HG03103 (cell line): ENCODE measurements at regions not wholly inside any gene's neighbourhood (a gene's known extent, or its start where the extent isn't known, plus 50 kb on each side); places are given as distances from the start of the nearest gene placed in this dataset.

Source experiments
- ATAC-seq: cut with Tn5 transposase; IDR thresholded peaks from one replicate; pipeline ENCODE4 v1.9.1; 2021; ENCODE audit warnings: low read depth; ENCODE audit not compliant: unreplicated experiment

DNA sequence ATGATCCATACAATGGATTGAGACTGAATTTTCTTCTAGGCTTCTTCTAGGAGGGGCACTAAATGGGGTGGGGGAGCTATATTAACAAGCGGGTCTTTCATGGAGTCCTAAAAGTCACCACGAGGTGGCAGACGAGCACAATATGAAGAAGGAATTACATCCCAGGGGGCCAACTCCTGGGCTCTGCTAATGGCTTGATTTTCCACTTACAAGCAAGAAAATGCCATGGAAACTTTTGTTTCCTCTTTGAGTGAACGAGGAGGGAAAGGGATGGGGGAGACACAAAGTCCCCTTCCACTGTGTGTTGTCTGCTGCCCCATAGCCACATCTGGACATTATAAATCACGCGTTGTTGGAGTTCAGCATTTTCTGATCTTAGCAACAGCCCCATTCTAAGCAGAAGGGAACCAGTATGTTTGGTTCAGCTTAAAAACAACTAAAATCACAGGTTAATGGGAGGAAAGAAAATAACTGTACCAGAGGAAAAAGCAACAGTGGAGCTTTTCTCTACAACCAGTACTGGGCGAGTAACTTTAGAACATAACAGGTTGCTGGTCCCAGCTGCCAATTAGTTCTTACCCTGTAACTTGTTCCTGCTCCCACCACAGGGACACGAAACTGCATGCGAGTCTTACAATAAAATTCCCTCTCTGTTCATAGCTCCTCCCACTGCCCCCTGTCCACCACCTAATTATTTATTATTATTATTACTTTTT lies 285.0 kb upstream of the PARD3B start:
- peak; percentile 68 for ATAC-seq

DNA sequence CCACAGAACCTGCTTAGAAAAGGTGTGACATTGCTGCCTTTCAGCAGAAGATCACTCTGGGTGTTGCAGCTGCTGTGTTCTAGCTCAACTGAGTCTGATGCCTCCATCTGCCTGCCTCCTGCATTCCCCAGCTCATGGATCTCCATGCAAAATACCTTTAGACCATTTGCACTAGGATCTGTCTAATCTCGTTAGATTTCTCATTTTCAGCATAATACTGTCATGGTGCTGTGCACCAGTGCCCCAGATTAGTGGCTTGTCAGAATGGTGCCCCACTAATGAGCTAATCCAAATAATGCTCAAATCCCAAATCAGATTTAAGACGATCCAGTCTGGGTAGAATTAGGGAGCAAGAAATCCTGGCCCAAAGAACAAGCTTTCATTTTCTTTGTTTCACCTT lies 284.4 kb upstream of the PARD3B start:
- no peak for ATAC-seq

DNA sequence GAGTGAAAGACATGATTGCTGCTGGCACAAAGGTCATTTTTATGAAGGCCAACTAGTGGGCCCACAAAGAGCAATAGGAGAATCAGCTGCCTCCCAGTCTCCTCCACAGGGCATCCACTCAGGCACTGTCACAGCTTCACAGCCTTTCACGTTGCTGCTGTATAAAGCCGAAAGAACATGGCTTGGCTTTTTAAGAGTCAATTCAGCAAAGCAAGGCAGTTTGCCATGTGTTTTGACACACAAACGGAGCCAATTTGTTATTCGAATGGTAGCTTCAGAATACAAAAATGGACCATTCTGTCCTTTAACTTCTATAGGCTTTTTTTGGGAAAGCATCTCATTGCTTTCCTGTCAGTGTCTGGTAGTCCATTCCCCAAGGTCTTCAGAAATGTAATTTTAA lies 283.4 kb upstream of the PARD3B start:
- ATAC-seq = no peak

DNA sequence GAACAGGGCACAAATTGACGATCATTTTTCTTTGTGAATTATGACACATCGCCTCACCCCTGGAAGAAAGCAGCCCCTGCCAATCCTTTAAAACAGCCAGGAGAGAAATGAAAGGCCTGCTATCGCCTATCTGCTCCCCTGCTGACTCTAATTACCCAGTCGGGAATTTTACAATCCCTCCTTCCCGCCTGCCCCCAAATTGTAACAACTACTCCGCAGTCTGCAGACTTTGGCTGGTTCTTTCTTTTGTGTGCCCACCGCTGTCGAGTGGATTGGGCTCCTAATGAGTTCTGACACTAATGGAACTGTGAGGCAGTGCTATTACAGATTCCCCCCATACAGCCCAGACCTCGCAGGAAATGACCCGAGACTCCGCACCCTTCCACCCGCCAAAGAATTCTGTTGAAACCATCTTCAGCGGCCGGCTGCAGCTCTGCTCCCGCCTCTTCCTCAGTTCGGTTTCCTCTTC lies 281.2 kb upstream of the PARD3B start:
- ATAC-seq = no peak

DNA sequence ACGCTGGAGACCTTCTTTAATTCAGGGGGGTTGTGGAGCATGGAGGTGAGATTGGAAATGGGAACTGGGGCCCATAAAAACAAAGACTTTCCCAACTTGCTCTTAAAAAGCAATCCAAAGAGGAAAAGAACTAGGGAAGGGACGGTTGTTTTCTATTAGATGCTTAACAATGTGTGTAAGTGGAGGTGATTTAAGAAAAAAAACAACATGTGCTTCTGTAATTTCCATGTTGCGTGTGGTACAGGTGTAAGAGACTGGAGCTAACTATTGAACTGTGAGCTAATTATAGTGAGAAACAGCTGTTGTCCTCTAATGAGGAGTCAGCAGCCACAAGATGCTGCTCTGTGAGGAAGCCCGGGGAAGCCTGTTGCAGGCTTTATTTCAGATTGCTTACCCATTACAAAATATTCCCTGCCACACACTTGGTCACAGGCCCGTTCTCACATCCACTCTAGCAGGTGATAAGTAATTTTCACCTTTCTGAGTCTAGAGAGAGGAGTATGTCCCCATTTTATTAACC lies 280.6 kb upstream of the PARD3B start:
- no peak for ATAC-seq

DNA sequence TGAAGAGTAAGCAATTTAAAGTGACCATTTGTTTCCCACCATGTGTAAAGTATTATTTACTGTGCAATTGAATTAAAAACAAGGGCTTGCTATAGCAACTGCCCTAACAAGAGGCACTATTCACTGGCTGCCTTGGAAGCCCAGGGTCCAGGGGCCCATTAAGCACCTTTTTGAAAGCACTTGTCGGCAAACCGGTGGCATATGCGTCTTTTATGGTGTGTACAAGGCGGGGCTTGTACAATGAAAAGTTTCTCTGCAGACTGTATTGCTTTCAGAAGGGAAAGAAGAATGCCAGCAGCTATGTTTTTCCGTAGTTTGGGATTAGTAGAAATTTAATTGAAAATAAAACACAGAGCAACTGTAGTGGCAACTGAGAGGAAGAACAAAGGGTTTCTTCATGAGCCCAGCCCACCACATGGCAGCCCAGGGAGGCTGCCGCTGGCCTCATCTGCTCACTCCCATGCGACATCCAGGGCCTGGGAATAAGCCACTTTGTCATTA lies 279.5 kb upstream of the PARD3B start:
- ATAC-seq = no peak

DNA sequence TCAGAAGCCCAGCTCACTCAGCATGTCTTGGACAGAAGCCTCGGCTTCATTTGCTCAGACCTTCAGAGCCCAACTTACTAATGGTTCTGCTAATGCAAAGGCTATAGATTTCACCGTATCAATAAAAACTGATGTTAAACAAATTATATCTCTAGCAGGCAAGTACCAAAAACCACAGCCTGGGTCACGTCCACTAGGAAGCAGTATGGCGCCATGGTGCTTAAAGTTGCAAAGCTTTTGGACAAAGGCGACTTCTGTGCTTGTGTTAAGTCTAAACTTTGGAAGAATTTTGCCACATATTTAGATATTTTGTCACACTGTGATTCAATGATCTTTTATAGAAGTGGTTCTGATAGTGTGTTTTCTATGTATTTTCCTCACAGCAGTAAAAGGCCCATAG lies 276.8 kb upstream of the PARD3B start:
- ATAC-seq = no peak

DNA sequence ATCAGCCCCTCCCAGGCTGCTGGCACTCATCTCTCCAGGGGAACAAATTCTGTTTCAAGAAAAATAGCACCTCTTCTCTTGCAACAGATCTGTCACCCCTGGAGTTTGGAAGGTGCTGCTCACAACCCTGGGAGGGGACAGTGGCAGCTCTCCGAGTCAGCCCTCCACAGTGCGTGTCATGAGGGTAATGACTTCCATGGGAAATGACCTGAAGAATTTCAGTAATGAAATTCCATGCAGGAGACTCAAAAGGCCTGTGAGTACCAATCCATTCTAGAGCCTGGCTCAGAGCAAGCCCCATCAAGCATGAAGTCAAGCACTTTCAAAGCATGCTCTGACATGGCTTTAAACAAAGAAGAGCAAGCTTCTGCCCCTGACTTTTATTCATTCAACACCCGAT lies 276.3 kb upstream of the PARD3B start:
- no peak for ATAC-seq

DNA sequence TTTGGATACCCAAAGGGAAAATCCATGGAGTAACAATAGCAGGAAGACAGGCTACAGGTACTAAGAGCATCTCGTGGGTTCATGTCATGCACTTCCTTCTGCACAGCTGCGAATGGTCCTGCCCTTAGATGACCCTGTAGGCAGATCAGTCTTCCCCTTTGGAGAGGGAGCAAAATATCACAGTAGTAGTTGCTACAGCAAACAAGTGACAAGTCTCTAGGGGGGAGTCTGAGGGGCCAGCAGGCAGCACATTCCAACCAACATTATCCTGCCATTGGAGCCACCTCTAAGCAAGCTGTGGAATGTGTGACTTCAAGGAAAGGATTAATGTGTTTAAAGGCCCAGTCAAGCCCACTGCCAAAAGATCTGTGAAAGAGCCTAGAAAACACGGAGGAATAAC lies 273.2 kb upstream of the PARD3B start:
- no peak for ATAC-seq

DNA sequence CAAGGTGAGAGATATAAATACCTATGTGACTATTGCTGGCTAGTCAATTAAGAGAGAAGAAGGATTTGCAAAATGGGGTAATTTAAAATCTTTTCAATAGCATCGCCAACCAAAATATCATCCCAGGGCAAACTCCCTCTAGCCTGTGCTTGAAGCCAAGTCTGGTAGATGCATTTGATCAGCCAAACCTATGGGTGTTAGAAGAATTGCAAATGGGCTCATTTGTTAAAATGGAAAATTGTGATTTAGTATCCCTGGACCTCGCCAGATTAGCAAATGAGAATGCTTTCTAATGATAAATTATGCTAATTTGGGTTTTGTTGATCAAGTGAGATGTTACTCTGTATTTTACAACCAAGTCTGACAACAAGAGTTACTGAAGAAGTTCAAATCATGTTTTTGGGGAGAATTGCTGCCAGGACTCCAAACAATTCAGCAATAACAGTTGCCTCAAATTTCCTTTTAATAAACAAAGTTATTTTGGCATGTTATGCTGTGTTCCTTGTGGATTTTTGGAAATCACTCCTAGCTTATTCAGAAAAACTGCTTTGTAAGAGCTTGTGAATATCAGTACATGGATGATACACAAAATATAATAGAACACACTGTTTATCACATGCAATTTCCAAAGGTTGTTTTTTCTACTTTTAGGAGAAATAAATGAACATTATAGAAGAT lies 272.5 kb upstream of the PARD3B start:
- no peak for ATAC-seq

DNA sequence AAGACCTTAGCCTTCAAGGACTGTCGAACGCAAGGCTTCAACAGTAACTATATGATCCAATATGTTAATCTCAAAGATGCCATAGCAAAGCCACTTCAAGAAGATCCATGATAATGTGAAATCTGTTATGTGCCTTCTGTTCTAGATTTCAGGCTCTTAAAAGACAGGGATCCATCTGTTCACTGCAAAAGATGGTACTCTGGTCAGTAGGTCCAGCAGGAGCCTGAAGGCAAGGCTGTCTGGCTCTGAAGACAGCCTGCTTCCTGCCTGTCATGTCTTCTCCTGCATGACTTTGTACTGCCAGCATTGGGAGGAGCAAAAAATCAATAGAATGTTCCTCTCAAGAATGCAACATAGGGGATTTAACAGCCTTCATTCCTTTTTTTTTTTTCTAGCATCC lies 270.8 kb upstream of the PARD3B start:
- no peak for ATAC-seq

DNA sequence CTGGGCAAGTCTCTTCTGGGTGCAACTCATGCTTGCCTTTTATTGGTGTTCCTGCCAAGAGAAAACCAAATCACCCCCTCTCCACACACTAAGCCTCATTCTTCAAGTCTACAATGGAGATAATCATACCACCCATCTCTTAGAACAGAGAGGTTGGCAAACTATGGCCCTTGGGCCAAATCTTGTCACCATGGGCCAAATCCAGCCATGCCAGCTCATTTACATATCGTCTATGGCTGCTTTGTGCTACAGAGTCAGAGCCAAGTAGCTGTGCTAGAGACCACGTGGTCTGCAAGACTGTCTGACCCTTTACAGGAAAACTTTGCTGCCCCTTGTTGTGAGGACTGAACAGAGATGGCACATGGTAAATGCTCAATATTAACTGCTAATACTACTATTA lies 270.3 kb upstream of the PARD3B start:
- ATAC-seq = no peak

DNA sequence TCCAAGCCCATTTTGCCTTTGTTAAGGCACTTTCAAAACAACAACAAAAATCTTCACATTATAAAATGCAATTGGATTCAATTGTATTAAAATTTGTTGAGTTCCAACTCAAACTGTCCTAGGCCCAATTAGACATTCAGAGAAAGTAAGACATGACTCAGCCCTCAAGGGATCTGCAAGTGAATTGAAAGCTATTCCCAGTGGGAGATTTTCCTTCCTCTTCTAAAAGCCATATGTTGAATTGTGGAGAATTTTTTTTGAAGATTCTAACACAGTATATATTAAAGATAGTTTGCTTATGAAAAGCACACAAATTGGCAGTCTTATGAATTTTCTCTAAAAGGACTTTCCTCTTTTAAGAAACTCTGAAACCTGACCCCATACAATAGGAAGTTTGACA lies 268.0 kb upstream of the PARD3B start:
- no peak for ATAC-seq

DNA sequence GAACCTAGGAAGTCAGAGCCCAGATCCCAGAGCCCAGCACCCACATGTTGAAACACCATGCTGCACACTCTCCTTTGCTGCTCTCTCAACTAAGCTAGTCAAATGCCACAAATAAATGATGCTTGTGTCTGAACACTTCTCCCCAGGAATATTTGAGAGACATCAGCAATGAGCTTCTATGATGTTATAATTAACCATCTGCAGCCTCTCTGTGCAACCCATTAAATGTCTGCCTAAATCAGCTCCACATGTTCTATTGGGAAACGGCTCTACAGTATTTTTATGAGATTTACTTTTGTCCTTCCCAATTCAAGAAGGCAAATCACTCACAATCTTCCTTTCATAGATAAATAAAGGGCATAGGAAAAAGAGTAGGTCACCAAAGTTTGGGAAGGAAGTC lies 266.8 kb upstream of the PARD3B start:
- no peak for ATAC-seq

DNA sequence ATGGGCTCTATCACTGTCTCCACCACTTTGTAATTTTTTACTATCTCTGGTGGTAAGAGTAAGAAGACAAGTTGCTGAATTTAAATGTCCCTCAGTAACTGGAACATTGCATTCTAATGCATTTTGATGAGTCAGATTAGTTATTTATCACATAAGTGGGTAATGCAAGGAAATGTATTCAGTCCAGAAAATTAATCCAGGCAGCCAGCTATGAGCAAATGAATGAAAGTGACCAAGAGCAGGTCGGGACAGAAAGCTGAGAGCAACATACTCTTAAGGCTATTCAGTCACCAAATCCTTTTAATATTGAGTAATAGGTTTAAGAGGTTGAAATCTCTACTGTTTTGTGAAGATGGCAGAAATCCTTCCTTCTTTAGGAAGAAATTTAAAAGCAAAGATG lies 265.5 kb upstream of the PARD3B start:
- no peak for ATAC-seq

DNA sequence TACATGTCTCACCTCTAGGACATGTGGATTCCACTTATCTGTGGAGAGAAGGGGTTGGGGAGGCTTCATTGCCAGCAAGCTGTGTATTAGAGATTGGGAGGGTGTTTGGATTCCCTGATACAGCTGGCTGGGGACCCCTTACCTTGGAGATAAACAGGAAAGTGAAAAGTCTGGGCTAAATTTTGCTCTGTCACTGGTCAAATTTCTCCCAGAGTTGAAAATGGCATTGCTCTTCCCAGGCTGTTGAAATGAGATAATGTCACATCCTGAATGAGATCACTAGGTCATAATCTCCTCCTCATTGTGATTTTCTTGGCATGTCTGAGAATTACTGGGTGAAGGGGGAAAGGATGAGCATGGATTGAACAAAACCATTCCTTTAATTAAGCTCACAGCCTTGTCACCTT lies 265.0 kb upstream of the PARD3B start:
- no peak for ATAC-seq

DNA sequence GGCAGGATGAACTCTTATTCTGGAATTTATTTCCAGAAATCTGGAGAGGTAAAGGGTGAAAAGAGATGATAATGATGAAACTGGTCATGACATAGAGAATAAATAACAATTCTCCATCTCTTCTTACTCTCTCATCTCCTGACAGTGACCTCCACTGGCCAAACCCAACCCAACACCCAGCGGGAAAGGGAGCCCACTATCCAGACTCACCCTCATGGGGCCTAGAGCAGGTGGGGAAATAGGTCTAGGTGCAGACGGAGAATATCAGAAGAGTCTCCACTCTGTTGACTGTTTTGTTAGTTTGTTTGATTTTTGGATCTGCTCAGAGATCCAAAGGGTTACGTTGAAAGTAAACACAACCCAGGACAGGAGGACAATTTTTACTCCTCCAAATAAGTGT lies 263.2 kb upstream of the PARD3B start:
- ATAC-seq = no peak

DNA sequence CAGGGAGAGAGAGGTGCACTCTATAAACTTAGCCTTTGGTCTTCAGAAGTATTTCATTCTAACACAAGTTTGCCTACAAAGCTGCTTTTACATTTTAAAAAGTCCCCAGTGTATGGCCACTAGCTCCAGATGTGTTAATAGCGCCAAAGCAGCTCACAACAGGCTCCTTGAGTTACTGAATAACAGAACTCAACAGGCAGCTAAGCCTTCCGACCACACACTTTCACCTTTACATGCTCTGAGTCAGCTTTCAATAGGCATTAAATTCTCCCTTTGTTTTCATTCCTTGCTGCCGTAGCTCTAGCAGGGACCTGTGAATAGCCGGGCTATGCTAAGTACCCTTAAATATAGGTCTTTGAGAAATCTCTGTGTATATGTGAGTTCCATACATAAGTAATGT lies 262.8 kb upstream of the PARD3B start:
- ATAC-seq = no peak

DNA sequence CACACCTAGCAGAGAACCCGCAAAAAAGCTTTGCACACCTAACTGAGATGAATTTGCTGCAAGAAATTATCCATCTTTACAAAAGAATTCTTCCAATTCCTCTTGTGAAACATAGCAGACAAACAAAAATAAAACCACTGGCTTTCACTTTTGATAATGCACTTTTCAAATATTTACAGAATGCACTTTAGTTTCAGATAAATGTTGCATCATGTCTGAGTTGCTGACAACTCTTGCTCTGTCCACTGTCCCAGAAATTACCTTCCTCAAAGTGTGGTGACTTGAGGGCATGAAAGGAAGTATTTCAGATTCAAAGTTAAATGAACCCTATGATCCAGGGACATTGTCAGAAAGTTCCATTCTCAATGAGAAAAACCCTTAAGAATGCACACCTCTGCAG lies 256.2 kb upstream of the PARD3B start:
- ATAC-seq = no peak

DNA sequence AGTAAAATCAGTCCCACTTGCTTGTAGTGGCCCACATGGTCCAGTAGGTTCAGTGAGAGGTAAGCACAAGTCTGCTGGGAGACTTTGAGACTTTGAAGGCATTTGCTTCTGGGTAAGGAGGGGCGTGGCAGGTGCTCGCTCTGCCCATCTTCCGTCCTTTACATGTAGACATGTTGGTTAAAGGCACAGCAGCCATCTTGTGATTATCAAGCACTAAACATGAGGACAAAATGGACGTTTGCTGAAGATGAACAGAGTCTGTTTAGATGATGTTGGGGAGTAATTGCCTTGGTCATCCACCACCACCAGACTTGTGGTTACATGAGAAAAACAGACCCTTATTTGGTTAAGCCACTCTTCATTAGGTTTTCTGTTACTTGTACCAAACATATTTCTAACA lies 252.8 kb upstream of the PARD3B start:
- no peak for ATAC-seq

DNA sequence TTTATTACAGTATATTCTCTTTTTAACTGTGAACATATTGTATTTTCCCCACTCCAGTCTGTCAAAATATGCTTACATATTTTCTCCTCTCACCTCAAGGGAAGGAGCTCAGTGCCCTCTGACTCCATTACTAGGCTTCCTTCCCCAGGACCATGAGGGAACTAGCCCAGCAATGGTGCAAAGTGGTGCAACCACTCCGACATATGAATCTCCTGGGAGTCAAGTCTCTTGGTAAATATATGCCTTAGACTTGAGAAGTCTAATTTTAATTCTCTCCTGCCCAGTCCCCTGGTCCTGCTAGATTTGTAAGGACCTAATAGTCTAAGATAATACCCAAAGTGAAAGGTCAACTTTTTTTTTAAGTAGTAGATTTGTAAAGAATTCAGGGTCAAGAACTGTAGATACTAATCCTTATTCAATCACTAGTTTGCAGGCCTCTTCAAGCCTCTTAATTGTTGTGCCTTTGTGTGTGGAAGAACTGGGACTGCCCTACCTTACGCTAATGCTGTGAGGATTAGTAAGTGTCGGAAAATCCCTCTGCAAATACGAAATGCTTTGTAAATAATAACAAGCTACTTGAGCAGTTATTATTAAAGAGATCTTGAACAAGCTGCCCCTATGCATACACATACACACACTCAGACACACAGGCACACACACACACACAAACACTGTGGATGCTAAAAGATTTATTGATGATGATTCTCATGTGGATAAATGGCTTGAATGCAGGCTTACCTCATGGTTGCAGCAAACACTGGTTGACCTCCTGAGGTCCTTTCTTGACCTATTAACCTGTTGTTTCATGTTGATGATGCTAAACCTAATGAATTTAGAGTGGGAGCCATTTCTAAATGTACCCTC lies 251.2 kb upstream of the PARD3B start:
- no peak for ATAC-seq
